SK-MEL-5 (cell line): ENCODE measurements at regions not wholly inside any gene's neighbourhood (a gene's known extent, or its start where the extent isn't known, plus 50 kb on each side); places are given as distances from the start of the nearest gene placed in this dataset.

Experiments used
- DNase-seq: peaks from one replicate; pipeline ENCODE4 v3.0.0-alpha.2; 2016; ENCODE audit warnings: low read depth, low spot score
- in situ Hi-C: cut with HindIII; loops from 2 replicates; pipeline ENCODE4 v1.10.0; 2016; ENCODE audit warnings: low sequenced_read_pairs, high pct_unique_total_duplicates, low pct_unique_long_range_greater_than_20kb

DNA sequence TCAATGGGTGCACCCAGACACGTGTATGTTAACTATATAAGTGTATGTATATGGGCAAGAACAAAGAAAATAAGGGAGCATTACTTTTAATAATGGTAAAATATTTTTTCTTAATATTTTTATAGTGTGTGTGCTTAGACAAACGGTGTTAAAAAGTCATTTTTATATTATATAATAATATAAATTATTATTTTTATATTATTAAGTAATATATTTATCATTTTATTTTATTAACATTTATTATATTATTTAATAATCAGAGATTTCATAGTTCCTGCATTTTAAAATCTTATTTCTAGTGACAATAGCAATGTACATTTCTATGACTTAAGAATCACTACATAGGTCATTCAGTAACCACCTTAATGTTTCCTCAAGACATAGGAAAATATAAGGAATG lies 184.4 kb downstream of the SLITRK5 start:
- no peak for DNase-seq
- in situ Hi-C loops, result no loop called here

DNA sequence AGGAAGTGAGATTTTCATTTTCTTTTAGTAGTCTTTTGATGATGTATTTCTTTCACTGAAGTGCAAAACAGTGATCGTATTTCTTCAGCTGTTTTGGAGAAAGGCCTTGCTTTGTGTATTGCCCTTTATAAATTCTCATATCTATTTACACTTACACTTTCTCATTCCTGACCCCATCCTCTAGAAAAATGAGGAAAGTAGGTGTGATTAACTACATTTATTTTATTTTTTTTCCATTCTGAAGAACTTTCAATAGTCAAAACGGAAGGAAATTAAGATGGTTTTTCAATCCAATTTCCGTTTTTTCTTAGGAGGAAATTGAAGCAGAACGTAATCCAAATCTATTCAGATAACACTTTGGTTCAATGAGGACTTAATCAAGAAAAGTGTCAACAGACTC lies 188.1 kb downstream of the SLITRK5 start:
- no peak for DNase-seq
- in situ Hi-C loops, result no loop called here

DNA sequence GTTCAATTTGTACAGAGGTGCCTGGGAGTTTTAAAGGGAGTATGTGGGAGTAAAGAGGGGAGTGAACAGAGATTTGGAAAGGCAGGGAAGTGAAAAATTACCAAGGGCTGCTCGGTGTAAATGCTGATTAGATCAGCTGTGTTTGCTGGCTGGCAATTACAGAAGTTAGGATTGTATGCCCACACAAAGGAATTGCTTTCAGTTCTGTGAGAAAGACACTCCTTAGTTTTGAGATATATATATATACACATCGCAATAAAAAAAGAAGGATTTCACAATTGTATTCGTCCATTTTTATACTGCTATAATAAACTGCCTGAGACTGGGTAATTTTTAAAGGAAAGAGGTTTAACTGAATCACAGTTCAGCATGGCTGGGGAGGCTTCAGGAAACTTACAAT lies 196.3 kb downstream of the SLITRK5 start:
- in situ Hi-C loops, result no loop called here

DNA sequence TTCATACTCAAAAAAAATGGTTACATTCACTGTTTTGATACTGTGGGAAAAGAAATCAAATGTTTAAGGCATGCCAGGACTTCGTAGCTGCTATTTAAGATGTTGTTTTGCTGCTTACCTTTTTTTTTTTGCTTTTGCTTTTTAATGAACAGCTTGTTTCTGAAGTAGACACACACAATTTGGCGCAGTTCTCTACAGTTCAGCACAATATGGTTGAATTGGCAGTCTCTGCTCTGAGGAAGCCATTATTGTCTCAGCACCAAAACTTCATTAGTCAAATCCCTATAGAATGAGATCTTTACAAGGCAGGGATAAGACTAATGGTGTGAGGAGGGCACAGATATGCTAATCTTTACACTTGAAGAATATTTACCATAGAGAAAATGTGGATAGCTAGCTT lies 197.6 kb downstream of the SLITRK5 start:
- no peak for DNase-seq
- in situ Hi-C loops, result no loop called here

More for the DNA sequence above, 196.3 kb downstream of the SLITRK5 start:
- DNase-seq, result no peak

DNA sequence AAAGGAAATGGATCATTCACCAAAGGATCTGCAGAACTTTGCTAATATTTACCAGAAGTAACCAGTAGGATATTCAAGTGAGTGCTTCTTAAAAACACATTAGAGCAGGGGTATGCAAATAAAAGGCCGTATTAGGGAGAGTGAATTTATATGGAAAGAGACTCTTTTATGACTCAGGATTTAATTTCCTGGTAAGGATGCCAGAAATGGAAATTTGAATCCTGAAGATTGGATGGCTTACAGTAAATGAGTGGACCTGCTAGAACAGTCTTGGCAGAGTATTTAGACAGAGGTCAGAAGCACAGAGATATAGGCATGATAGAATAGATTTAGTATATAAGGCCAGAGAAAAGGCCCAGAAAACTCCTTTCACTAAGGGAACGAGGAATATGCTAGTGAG lies 201.6 kb downstream of the SLITRK5 start:
- in situ Hi-C loops, result no loop called here

DNA sequence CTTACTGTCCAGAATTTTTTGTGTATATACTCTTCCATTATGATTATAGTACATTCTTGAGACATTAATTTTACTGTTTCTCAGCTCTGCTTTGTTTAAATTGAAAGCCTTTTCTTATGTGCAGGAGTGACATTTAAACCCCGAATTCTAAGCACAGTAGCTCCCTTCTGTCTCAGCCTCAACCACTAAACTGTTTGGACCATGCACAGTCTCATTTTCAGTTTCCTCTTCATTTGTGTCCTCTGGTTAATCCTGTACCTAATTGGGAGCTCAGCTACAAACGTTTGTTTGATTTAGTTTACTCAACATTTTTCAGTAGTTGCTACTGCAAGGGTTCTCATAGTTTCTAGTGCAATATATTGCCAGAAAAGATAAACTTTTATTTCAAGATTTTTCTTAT lies 206.3 kb downstream of the SLITRK5 start:
- in situ Hi-C loops, result no loop called here
- DNase-seq, result no peak

More for the DNA sequence above, 201.6 kb downstream of the SLITRK5 start:
- no peak for DNase-seq

DNA sequence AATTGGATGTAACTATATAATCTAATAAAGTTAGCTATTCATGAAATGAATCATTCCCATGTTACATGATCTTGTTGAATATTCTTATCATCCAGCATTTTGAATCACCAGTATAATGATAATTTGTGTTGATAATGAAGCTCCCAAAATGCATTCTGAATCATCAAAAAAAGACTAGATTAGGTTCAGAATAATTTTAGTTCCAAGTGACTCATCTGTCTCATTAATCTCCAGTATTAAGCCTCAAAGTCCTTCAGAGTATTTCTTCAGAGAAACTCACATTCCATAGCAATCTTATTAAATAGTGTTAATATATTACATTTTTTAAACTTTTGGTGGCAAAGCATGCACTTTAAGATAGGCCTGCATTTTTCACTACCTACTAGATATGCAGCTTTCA lies 207.5 kb downstream of the SLITRK5 start:
- in situ Hi-C loops, result no loop called here
- DNase-seq, result no peak

DNA sequence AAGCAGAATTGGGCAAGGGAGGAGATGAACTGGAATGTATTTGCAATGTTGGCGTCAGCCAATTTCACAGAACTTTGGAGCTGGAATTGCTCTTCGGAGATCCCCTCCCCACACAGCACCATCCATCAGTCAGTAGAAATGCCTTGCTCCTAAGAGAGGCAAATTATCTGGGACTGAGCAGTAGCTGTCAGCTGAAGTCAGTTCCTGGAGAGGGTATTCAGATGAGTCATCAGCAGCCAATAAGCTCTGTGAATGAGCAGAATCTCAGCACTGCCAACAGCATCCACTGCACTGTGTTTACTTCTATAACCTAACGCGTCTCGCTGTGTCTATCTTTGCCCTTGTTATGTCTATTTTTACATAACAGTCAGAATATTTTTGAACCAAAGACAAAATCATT lies 213.7 kb downstream of the SLITRK5 start:
- in situ Hi-C loops, result no loop called here
- DNase-seq, result peak; percentile 22

DNA sequence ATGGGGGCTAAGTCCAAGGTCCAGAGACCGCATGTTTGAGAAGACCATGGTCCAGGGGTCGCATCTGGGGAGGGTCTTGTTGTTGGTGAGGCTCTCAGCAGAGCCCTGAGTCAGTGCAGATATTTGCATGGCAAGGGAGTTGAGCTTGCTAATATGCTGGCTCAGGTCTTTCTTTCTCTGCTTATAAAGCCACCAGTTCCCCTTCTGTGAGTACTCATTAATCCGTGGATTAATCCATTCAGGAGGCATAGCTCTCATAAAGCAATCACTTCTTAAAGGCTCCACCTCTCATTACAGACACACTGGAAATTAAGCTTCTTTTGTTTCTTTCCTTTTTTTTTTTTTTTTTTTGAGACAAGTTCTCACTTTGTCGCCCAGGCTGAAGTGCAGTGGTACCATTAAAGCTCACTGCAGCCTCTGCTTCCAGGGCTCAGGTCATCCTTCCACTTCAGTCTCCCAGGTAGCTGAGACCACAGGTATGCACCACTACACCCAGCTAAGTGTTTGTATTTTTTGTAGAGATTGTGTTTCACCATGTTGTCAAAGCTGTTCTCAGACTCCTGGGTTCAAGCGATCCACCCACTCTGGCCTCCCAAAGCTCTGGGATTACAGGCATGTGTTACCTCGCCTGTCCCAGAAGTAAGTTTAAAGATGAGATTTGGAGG lies 216.4 kb downstream of the SLITRK5 start:
- no peak for DNase-seq
- in situ Hi-C loops, result no loop called here

DNA sequence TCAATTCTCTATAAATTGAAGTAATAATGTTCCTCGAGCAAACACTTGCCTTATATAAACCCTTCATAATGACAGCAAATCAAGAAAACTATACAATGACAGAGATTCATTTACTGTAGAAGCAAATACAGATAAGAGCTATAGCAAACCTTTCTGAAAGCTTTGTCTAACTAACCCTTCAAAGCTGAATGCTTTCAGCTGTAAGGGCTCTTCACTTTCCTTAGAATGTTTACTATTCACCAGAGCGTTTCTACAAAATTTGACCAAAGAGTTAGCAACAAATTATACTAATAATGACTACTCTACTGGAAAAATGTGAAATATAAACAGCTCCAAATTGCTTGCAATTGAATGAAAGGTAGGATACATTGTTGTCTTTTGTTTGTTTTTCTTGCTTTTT lies 218.1 kb downstream of the SLITRK5 start:
- in situ Hi-C loops, result no loop called here
- DNase-seq, result no peak

DNA sequence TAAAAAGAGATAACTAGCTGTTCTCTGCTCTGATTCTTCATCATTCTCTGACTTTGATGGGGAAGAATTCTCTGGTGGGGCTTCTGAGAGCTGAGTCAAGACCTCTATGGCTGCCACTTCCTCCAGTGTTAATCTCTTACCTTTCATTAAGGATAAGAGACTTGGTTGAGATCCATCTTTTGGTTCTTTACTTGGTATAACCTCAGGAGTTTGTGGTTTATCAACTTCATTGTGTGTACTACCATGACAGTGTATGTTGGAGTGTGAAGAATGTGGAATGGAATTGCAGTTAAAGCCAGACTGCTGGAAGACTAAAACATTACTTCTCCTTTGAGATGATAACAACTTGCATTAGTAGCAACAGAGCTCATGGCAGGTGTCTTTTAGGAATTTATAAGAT lies 222.0 kb downstream of the SLITRK5 start:
- no peak for DNase-seq

DNA sequence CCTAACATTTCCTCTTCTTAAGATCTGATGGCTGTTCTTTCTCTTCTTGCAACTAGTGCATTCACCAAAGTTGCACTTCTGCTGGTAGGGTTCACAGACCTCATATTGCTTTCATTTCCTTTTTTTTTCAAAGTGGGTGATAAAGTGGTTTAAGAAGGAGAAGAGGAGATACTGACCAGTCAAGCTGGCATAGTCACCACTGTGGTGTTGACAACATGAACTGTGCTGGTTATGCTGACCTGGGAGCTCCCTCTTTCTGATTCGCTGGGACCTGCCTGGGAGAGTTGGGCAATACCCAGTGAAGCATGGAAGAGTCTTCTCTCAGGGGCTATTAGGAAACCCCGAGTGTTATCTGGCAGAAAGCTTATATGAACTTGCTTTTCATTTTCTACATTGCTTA lies 222.9 kb downstream of the SLITRK5 start:
- no peak for DNase-seq
- in situ Hi-C loops, result no loop called here

More for the DNA sequence above, 222.0 kb downstream of the SLITRK5 start:
- in situ Hi-C loops, result no loop called here

DNA sequence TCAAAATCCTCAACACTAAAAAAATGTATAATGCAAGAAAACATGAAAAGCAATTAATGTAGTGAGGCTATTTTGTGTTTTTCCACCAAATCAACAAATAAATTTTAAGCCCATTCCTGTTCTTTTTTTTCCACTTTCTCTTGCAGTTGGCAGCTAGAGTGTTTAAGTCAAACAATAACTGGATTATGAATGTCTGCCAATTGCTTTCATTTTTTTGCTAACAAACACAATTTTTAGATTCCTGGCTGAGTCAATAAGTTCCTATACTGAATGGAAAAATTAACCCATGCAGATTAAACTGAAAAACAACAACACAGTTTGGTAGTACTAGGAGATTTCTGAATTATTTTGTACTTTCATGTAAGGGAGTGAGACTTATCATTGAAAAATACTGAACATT lies 232.4 kb downstream of the SLITRK5 start:
- no peak for DNase-seq
- in situ Hi-C loops, result no loop called here

DNA sequence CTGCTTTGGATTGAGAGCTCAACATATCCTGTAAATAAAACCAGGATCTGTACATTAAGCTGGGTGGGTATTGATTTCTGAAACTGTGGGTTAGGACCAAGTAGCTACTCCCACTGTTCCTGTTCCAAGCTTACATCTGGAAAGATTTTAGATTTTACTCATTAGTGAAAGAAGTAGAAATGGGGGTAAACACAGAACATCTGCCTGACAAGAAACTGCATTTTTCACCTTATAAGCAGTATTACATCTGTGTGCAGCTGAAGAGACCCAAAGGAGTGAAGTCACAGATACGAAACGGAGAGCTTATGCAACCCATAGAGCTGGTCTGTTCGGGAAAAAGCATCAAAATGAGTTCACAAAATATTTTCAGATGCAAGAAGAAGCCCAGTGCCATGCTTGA lies 235.2 kb downstream of the SLITRK5 start:
- no peak for DNase-seq
- in situ Hi-C loops, result no loop called here

DNA sequence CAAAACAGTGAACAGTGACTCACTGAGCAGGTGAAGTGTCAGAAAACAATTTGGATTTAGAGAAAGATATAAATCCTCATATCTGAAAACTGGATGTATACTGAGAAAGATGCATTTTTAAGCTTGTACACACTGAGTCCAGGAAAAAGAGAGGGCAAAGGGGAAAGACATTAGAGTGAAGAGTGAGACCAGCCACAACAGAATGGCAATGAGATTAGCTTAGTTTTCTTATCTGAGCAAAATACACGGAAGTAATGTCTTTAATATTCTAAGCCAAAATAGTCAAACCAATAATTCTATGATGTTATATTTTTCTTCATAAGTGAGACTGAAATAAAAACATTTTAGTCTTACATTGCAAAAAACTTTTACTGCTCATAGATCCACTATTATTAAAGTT lies 236.0 kb downstream of the SLITRK5 start:
- in situ Hi-C loops, result no loop called here

DNA sequence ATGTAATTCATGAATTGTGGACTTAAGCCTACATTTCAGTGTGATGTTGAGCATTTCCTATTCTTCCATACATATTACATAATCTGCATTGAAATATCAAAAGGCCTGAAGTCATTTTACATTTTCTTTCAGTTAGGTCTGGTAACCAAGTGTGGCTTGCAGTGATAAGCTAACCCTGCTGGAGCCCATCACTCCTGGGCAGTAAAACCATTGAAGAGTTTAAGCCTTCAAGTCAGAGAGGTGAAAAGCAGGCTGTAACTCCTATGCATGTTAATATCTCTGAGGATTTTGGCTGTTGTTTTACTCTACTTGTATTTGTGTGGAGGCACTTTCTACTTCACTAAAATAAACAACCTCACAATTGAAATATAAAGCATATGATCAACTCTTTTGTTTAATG lies 248.8 kb downstream of the SLITRK5 start:
- in situ Hi-C loops, result no loop called here
- no peak for DNase-seq

More for the DNA sequence above, 236.0 kb downstream of the SLITRK5 start:
- DNase-seq, result no peak

DNA sequence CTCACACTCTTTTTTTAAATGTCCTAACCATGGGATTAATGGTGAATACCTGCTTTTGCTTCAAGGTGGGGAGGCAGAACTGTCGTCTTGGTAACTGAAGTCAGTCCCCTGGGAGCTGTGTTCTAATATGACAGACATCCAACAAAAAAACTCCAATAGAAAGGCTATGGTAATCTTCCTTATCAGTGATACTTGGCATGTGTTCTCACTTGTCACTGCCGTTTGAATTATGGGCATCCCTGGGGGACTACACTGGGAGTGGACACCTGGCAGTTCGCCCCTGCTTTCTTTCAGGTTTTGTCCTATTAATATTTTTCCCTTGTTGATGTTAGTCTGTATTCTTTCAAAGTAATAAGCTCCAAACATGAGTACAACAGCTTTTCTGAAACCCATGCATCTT lies 252.6 kb downstream of the SLITRK5 start:
- no peak for DNase-seq
- in situ Hi-C loops, result no loop called here

DNA sequence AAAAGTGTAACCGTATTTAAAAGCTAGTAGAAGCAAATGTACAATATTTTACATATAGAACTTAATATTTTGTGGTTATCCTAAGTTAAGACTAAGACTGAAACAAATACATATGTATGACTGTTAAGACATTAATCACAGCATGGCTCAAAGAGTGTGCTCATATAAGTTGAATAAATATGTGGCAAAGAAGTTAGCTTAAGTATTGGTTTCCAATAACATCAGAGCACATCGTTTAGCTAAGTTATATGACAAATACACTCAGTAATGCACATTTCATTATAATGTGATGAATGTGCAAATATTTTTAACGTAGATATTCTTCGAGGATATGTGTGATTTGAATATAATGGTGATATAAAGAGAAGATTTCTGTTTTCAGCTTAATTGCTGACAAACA lies 253.8 kb downstream of the SLITRK5 start:
- in situ Hi-C loops, result no loop called here
- DNase-seq, result no peak

DNA sequence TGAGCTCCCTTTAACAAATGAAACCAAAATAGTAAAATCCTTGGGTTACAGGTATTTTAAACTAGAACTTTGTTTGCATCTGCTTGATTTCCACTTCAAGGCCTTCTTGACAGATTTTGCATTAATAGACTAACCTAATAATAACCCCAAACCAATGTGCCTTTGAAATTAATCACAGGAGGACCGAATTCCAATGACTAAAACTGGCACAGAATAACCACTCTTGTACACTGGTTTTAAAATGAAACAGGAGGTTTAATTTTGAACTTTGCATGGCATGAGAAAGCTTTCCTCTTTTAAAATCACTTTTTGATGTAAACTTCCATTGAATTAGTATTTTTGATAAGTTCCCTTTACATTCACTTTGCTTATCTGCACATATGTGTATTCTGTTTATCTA lies 269.6 kb downstream of the SLITRK5 start:
- DNase-seq, result no peak
- in situ Hi-C loops, result no loop called here

DNA sequence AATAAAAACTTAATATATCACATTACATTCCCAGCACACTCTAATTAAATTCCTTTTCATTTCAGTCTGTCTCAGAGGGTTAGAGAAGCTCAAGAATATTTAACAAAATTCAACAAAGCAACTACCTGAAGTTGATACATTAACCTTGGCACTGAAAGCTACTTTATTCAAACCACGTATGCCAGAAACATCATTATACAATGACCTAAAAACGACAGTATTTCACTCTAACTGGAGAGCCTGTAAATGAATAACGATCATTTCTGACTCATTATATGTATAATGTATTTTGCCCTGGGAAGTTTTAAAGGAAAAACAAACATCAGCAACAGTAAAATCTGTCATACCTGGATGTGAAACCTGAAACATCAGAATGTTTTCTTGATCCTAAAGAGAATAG lies 270.1 kb downstream of the SLITRK5 start:
- in situ Hi-C loops, result no loop called here
- no peak for DNase-seq
